GM12878 (cell line): ENCODE measurements at regions not wholly inside any gene's neighbourhood (a gene's known extent, or its start where the extent isn't known, plus 50 kb on each side); places are given as distances from the start of the nearest gene placed in this dataset.

ENCODE experiments used
- ATAC-seq: fragments of 200-7000 bp; cut with Tn5 transposase; 3 replicates; pipeline ENCODE4 v1.9.1; 2020; ENCODE audit warnings: mild to moderate bottlenecking, moderate library complexity
- BruUV-seq: library from RNA; stranded (reverse); fragments of 400-500 nt; replicated peaks from 2 replicates; lab custom pipeline; 2021; lab: Mats Ljungman, UMichigan
- CTCF ChIA-PET: fragments of 300-600 bp; sonication (Branson Sonifier 250); formaldehyde crosslinking; extraction: SDS; loops from one replicate; lab custom pipeline; 2021; ENCODE audit warnings: inconsistent platforms; lab: Yijun Ruan, JAX
- POLR2A ChIA-PET: fragments of 350-600 bp; formaldehyde crosslinking; extraction: SDS; loops from one replicate; lab custom pipeline; 2021; ENCODE audit warnings: inconsistent platforms; lab: Charles Lee
- RAD21 ChIA-PET: fragments of 300-600 bp; sonication (Branson Sonifier 250); formaldehyde crosslinking; loops from one replicate; lab custom pipeline; 2023; ENCODE audit warnings: antibody characterized with exemption; ENCODE audit not compliant: unreplicated experiment; lab: Charles Lee
- SMC1A ChIA-PET: fragments of 300-600 bp; sonication (Branson Sonifier 250); formaldehyde crosslinking; loops from one replicate; lab custom pipeline; 2023; ENCODE audit not compliant: unreplicated experiment, uncharacterized antibody; lab: Charles Lee
- DNase-seq: peaks from one replicate; pipeline ENCODE4 v3.0.0-alpha.2; 2011; ENCODE audit warnings: low read depth, low spot score
- FAIRE-seq: peaks from 3 replicates; lab custom pipeline; 2011; peaks lifted over from hg19 to GRCh38; lab: Jason Lieb, UNC
- H2AFZ ChIP-seq: 2 replicates; pipeline ENCODE4 v1.6.0; 2011; ENCODE audit warnings: low read depth, low read length, control low read depth; ENCODE audit not compliant: control insufficient read depth
- H3K27ac ChIP-seq: 2 replicates; pipeline ENCODE4 v1.5.1; 2011; ENCODE audit warnings: control low read depth; ENCODE audit not compliant: control insufficient read depth, insufficient read depth
- H3K27me3 ChIP-seq, 2 experiments: replicated peaks in 1 of 2; 2 replicates each; pipeline versions ENCODE4 v1.6.0 to v1.6.1; 2011; ENCODE audit warnings: low read length in 1 of 2; ENCODE audit not compliant: control insufficient read depth in 2 of 2, insufficient read depth in 2 of 2
- H3K36me3 ChIP-seq, 2 experiments: 2 replicates each; pipeline ENCODE4 v1.5.1; 2011; ENCODE audit warnings: low read length in 1 of 2; ENCODE audit not compliant: control insufficient read depth in 2 of 2, insufficient read depth in 2 of 2
- H3K4me1 ChIP-seq: 2 replicates; pipeline ENCODE4 v1.6.1; 2011; ENCODE audit warnings: mild to moderate bottlenecking, low read length, moderate library complexity, mixed read lengths; ENCODE audit not compliant: control insufficient read depth, insufficient read depth
- H3K4me2 ChIP-seq: 2 replicates; pipeline ENCODE4 v1.6.0; 2011; ENCODE audit warnings: control low read depth; ENCODE audit not compliant: control insufficient read depth, insufficient read depth
- H3K4me3 ChIP-seq: fragments of 200-600 bp; sonication (generic); 2 replicates; pipeline ENCODE4 v1.5.1; 2016
- H3K79me2 ChIP-seq: 2 replicates; pipeline ENCODE4 v1.6.0; 2011; ENCODE audit warnings: low read length; ENCODE audit not compliant: control insufficient read depth, insufficient read depth
- H3K9ac ChIP-seq: 2 replicates; pipeline ENCODE4 v1.8.0; 2011; ENCODE audit warnings: low read length, control low read depth, mixed read lengths; ENCODE audit not compliant: control insufficient read depth, insufficient read depth
- H3K9me3 ChIP-seq: replicated peaks from 3 replicates; pipeline ENCODE4 v1.5.1; 2011; ENCODE audit warnings: mild to moderate bottlenecking, low read length; ENCODE audit not compliant: control insufficient read depth, insufficient read depth
- H4K20me1 ChIP-seq: 2 replicates; pipeline ENCODE4 v1.6.0; 2011; ENCODE audit not compliant: control insufficient read depth, insufficient read depth
- CBX3 ChIP-seq: fragments of 200-600 bp; sonication (generic); IDR thresholded peaks from 2 replicates; pipeline ENCODE4 v1.6.1; 2016; ENCODE audit warnings: low read depth, borderline replicate concordance
- CBX5 ChIP-seq: sonication (generic); IDR thresholded peaks from 2 replicates; pipeline ENCODE4 v1.6.1; 2016; ENCODE audit warnings: low read depth, moderate library complexity, mild to moderate bottlenecking, inconsistent platforms
- EZH2 ChIP-seq: IDR thresholded peaks from 2 replicates; pipeline ENCODE4 v1.6.1; 2012; ENCODE audit warnings: low read depth, mild to moderate bottlenecking, control low read depth, inconsistent platforms, low read length, borderline replicate concordance; ENCODE audit not compliant: control insufficient read depth
- FOS ChIP-seq: IDR thresholded peaks from 3 replicates; pipeline ENCODE4 v1.6.1; 2011; ENCODE audit warnings: borderline replicate concordance; ENCODE audit not compliant: insufficient read length; ENCODE audit errors: extremely low read depth
- GABPA ChIP-seq: IDR thresholded peaks from 2 replicates; pipeline ENCODE4 v1.6.1; 2014; ENCODE audit warnings: antibody characterized with exemption, low read depth, mild to moderate bottlenecking, inconsistent platforms
- GATAD2B ChIP-seq: fragments of 450-650 bp; conservative IDR thresholded peaks from 2 replicates; pipeline ENCODE4 v1.6.1; 2017; ENCODE audit warnings: low read depth, mild to moderate bottlenecking, moderate library complexity
- HDAC6 ChIP-seq: fragments of 200-600 bp; sonication (generic); IDR thresholded peaks from one replicate; pipeline ENCODE4 v1.8.0; 2017; ENCODE audit warnings: antibody characterized with exemption; ENCODE audit not compliant: unreplicated experiment
- MEF2B ChIP-seq: fragments of 450-650 bp; IDR thresholded peaks from 2 replicates; pipeline ENCODE4 v1.6.1; 2018; ENCODE audit warnings: mild to moderate bottlenecking, moderate library complexity; ENCODE audit not compliant: partially characterized antibody, poor library complexity, severe bottlenecking
- PAX5 ChIP-seq: IDR thresholded peaks from 2 replicates; pipeline ENCODE4 v1.6.1; 2011; ENCODE audit warnings: low read depth, low read length, borderline replicate concordance
- RBBP5 ChIP-seq: fragments of 200-600 bp; sonication (generic); conservative IDR thresholded peaks from 2 replicates; pipeline ENCODE4 v1.6.1; 2016
- SIN3A ChIP-seq: IDR thresholded peaks from 2 replicates; pipeline ENCODE4 v1.6.1; 2012; ENCODE audit warnings: low read depth, low read length, improper control_type of control experiment
- SREBF2 ChIP-seq: IDR thresholded peaks from 2 replicates; pipeline ENCODE4 v1.6.1; 2012; ENCODE audit warnings: mild to moderate bottlenecking, low read length
- WRNIP1 ChIP-seq: IDR thresholded peaks from 2 replicates; pipeline ENCODE4 v1.6.1; 2011; ENCODE audit warnings: low read depth, low read length, improper control_type of control experiment, borderline replicate concordance
- WGBS: methylation state at CpG from one replicate; pipeline ENCODE4 v1.1.6; 2016; ENCODE audit warnings: low lambda C conversion rate; ENCODE audit not compliant: insufficient replicate concordance, insufficient coverage; ENCODE audit errors: missing lambda C conversion rate; 5-methylcytosine and 5-hydroxymethylcytosine counted together
- in situ Hi-C: fragments of 300-500 bp; cut with MboI; formaldehyde crosslinking; loops from 9 replicates; pipeline ENCODE4 v1.14.3; 2018; ENCODE audit warnings: mixed read lengths
- intact Hi-C: fragments of 100-400 bp; cut with micrococcal nuclease; formaldehyde crosslinking; loops from one replicate; pipeline ENCODE4 v1.14.2; 2022; ENCODE audit not compliant: unreplicated experiment
- TF ChIP-seq, protein P1 (sequence below): IDR thresholded peaks from 2 replicates; pipeline ENCODE4 v1.6.1; 2012; ENCODE audit warnings: low read depth, low read length, improper control_type of control experiment
- TF ChIP-seq, protein P2 (sequence below): fragments of 450-650 bp; IDR thresholded peaks from 2 replicates; pipeline ENCODE4 v1.6.1; 2018; ENCODE audit warnings: mild to moderate bottlenecking, low read depth, moderate library complexity; ENCODE audit not compliant: partially characterized antibody
- TF ChIP-seq, protein P3 (sequence below), 3 experiments: IDR thresholded peaks in 2 of 3; conservative IDR thresholded peaks in 1 of 3; 2 replicates each; pipeline ENCODE4 v1.5.1; 2011; ENCODE audit warnings: low read depth in 3 of 3, low read length in 3 of 3, mild to moderate bottlenecking in 3 of 3, control low read depth in 2 of 3, moderate library complexity in 2 of 3, inconsistent platforms in 1 of 3, mixed read lengths in 1 of 3; ENCODE audit not compliant: control insufficient read depth in 2 of 3, insufficient read depth in 1 of 3; ENCODE audit errors: extremely low read depth in 1 of 3
- TF ChIP-seq, protein P4 (sequence below): IDR thresholded peaks from 2 replicates; pipeline ENCODE4 v1.6.1; 2012; ENCODE audit warnings: low read depth, low read length, improper control_type of control experiment
- TF ChIP-seq, protein P5 (sequence below): fragments of 450-650 bp; IDR thresholded peaks from 2 replicates; pipeline ENCODE4 v1.6.1; 2016; ENCODE audit warnings: mild to moderate bottlenecking

DNA sequence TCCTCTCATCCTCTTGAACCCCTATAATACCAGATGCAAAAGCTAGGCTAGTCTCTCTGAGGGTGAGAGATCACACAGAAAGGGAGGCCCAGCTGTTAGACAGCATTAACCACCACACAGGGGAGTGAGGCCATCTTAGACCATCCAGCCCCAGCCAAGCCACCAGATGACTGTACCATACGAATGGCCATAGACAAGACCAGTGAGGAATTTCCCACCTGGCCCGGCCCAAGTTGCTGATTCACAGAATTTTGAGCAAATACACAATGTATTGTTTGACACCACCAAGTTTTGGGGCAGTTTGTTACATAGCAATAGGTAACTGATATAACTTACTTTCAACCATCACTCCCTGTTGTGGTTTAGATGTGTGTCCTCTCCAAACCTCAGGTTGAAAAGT, 98.2 kb upstream of the CTNNA2 start:
- SMC1A ChIA-PET: interaction anchor here (0.9 kb wide), 1 partner anchor 102 kb away, joined by 3 read pairs; no protein-coding TSS in a partner anchor

More for the DNA sequence above, 98.2 kb upstream of the CTNNA2 start:
- ChIA-PET POLR2A (no interaction called here), RAD21 (no interaction called here), CTCF (no interaction called here)
- no peak overlapping the region for H3K9ac ChIP-seq
- no peak overlapping the region for H3K4me2 ChIP-seq
- intact Hi-C loops: no loop called here
- no peaks in the 10 kb centered on the region for H4K20me1 ChIP-seq
- no peak overlapping the region for H3K4me3 ChIP-seq
- in situ Hi-C loops: no loop called here
- FAIRE-seq (no peak), ATAC-seq (no peak), DNase-seq (no peak)
- H3K9me3 ChIP-seq: no peaks in the 10 kb centered on the region
- no peaks in the 10 kb centered on the region for H3K79me2 ChIP-seq
- no peak overlapping the region for H3K27ac ChIP-seq
- no peaks in the 10 kb centered on the region for H3K4me1 ChIP-seq
- BruUV-seq: no TSS peak
- no peak for TF ChIP-seq CBX3
- no peak for TF ChIP-seq GABPA
- no peak for TF ChIP-seq SIN3A
- TF ChIP-seq, protein P1, sequence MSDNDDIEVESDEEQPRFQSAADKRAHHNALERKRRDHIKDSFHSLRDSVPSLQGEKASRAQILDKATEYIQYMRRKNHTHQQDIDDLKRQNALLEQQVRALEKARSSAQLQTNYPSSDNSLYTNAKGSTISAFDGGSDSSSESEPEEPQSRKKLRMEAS: no peak
- no peak for TF ChIP-seq EZH2
- TF ChIP-seq SREBF2: no peak
- TF ChIP-seq MEF2B: no peak
- no peak for TF ChIP-seq HDAC6
- TF ChIP-seq, protein P2, sequence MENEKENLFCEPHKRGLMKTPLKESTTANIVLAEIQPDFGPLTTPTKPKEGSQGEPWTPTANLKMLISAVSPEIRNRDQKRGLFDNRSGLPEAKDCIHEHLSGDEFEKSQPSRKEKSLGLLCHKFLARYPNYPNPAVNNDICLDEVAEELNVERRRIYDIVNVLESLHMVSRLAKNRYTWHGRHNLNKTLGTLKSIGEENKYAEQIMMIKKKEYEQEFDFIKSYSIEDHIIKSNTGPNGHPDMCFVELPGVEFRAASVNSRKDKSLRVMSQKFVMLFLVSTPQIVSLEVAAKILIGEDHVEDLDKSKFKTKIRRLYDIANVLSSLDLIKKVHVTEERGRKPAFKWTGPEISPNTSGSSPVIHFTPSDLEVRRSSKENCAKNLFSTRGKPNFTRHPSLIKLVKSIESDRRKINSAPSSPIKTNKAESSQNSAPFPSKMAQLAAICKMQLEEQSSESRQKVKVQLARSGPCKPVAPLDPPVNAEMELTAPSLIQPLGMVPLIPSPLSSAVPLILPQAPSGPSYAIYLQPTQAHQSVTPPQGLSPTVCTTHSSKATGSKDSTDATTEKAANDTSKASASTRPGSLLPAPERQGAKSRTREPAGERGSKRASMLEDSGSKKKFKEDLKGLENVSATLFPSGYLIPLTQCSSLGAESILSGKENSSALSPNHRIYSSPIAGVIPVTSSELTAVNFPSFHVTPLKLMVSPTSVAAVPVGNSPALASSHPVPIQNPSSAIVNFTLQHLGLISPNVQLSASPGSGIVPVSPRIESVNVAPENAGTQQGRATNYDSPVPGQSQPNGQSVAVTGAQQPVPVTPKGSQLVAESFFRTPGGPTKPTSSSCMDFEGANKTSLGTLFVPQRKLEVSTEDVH: no peak
- TF ChIP-seq PAX5: no peak
- TF ChIP-seq GATAD2B: no peak
- TF ChIP-seq, protein P3, sequence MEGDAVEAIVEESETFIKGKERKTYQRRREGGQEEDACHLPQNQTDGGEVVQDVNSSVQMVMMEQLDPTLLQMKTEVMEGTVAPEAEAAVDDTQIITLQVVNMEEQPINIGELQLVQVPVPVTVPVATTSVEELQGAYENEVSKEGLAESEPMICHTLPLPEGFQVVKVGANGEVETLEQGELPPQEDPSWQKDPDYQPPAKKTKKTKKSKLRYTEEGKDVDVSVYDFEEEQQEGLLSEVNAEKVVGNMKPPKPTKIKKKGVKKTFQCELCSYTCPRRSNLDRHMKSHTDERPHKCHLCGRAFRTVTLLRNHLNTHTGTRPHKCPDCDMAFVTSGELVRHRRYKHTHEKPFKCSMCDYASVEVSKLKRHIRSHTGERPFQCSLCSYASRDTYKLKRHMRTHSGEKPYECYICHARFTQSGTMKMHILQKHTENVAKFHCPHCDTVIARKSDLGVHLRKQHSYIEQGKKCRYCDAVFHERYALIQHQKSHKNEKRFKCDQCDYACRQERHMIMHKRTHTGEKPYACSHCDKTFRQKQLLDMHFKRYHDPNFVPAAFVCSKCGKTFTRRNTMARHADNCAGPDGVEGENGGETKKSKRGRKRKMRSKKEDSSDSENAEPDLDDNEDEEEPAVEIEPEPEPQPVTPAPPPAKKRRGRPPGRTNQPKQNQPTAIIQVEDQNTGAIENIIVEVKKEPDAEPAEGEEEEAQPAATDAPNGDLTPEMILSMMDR (IDR thresholded peaks at IDR 0.05 in 2 of 3, conservative IDR thresholded peaks at IDR 0.05 in 1 of 3; ENCODE audit: control insufficient read depth in 2 of 3, extremely low read depth in 1 of 3, insufficient read depth in 1 of 3, low read depth in 3 of 3, low read length in 3 of 3): no peak
- no peak for TF ChIP-seq RBBP5
- no peak for TF ChIP-seq CBX5
- TF ChIP-seq, protein P4, sequence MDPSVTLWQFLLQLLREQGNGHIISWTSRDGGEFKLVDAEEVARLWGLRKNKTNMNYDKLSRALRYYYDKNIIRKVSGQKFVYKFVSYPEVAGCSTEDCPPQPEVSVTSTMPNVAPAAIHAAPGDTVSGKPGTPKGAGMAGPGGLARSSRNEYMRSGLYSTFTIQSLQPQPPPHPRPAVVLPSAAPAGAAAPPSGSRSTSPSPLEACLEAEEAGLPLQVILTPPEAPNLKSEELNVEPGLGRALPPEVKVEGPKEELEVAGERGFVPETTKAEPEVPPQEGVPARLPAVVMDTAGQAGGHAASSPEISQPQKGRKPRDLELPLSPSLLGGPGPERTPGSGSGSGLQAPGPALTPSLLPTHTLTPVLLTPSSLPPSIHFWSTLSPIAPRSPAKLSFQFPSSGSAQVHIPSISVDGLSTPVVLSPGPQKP: no peak
- TF ChIP-seq WRNIP1: no peak
- no peak for TF ChIP-seq FOS
- TF ChIP-seq, protein P5, sequence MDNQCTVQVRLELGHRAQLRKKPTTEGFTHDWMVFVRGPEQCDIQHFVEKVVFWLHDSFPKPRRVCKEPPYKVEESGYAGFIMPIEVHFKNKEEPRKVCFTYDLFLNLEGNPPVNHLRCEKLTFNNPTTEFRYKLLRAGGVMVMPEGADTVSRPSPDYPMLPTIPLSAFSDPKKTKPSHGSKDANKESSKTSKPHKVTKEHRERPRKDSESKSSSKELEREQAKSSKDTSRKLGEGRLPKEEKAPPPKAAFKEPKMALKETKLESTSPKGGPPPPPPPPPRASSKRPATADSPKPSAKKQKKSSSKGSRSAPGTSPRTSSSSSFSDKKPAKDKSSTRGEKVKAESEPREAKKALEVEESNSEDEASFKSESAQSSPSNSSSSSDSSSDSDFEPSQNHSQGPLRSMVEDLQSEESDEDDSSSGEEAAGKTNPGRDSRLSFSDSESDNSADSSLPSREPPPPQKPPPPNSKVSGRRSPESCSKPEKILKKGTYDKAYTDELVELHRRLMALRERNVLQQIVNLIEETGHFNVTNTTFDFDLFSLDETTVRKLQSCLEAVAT: no peak
- no peaks in the 10 kb centered on the region for H3K27me3 ChIP-seq
- 0% methylated on average over 2 of the region's 2 CpGs for WGBS
- no peaks in the 10 kb centered on the region for H3K36me3 ChIP-seq
- no peak overlapping the region for H2AFZ ChIP-seq
